ENCODE measurements at regions not wholly inside any gene's neighbourhood (a gene's known extent, or its start where the extent isn't known, plus 50 kb on each side); places are given as distances from the start of the nearest gene placed in this dataset.
"Not testable (repeated sequence)": the region's sequence is repeated elsewhere in the genome, so short reads cannot be mapped to it uniquely, and the experiment has no call there.

DNA sequence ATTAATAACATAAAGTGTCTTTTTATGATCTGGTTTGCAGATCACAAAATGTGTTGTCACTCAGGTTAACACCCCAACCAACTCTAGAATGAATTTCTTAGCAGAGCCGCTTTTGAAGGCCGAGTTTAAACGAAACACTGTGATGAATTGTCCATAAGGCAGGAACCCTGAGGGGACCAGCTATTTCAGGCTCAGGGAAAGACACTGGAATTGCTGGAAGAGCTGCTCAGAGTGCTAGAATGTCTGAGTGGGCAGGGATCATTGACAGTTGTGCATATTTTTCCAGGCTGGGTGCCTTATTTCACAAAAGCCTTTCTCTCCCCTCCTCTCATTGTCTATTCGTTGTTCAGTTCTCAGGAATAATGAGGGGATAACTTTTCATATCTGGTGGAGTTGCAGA is 68.7 kb upstream of the PRKG1 start:
- DNase-seq (ENCODE audit: low read depth): no peak
- no peak overlapping the region for H3K4me3 ChIP-seq (ENCODE audit: low read depth, low read length)
- TF ChIP-seq, protein P1, sequence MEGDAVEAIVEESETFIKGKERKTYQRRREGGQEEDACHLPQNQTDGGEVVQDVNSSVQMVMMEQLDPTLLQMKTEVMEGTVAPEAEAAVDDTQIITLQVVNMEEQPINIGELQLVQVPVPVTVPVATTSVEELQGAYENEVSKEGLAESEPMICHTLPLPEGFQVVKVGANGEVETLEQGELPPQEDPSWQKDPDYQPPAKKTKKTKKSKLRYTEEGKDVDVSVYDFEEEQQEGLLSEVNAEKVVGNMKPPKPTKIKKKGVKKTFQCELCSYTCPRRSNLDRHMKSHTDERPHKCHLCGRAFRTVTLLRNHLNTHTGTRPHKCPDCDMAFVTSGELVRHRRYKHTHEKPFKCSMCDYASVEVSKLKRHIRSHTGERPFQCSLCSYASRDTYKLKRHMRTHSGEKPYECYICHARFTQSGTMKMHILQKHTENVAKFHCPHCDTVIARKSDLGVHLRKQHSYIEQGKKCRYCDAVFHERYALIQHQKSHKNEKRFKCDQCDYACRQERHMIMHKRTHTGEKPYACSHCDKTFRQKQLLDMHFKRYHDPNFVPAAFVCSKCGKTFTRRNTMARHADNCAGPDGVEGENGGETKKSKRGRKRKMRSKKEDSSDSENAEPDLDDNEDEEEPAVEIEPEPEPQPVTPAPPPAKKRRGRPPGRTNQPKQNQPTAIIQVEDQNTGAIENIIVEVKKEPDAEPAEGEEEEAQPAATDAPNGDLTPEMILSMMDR (conservative IDR thresholded peaks at IDR 0.05; ENCODE audit: low read depth, low read length): no peak

DNA sequence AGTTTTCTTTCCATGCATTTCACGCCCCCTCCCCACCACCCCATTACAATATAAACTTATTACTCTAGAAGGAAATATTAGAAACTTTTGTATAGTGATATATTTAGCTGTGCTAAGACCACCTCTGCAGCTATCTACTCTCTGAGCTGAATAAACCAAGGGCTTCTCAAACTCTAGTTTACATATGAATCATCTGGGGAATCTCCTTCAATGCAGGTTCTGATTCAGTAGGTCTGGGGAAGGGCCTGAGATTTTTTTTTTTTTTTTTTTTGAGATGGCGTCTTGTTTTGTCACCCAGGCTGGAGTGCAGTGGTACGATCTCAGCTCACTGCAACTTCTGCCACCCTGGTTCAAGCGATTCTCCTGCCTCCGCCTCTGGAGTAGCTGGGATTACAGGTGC is 67.6 kb upstream of the PRKG1 start:
- H3K4me3 ChIP-seq (ENCODE audit: low read depth, low read length): no peak overlapping the region
- no peak for DNase-seq (ENCODE audit: low read depth)
- TF ChIP-seq, protein P1 (conservative IDR thresholded peaks at IDR 0.05; ENCODE audit: low read depth, low read length): no peak

DNA sequence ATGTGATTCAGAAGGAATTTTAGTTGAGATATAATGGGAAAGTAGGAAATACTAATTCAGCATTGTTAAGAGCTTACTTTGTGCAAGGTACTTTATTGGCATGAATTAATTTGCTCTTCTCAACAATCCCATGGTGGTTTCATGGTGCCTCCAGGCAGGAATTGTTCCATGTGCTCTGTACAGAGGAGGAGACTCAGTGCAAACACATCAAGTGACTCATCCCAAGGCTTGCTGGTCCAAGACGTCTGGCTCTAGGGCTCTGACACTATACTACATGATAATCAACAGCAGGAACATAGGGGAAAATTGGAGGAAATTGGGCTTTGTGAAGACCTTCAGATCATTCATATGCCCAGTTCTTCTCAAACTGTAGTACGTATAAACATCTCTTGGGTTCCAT is 66.5 kb upstream of the PRKG1 start:
- no peak for DNase-seq (ENCODE audit: low read depth)
- TF ChIP-seq, protein P1 (conservative IDR thresholded peaks at IDR 0.05; ENCODE audit: low read depth, low read length): no peak
- no peak overlapping the region for H3K4me3 ChIP-seq (ENCODE audit: low read depth, low read length)

DNA sequence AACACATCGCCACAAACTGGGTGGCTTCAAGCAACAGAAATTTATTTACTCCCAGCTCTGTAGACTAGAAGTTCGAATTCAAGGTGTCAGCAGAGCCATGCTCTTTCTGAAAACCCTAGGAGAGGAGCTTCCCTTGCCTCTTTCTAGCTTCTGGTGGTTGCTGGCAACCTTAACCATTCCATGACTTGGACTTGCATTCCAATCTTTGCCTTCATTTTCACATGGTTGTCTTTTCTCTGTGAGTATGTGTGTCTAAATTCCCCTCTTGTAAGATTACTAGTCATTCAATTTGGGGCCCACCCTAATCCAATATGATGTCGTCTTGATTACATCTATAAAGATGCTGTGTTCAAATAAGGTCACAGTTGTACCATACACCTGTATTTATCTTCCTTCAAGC is 65.9 kb upstream of the PRKG1 start:
- no peak for DNase-seq (ENCODE audit: low read depth)
- TF ChIP-seq, protein P1 (conservative IDR thresholded peaks at IDR 0.05; ENCODE audit: low read depth, low read length): no peak
- no peak overlapping the region for H3K4me3 ChIP-seq (ENCODE audit: low read depth, low read length)

DNA sequence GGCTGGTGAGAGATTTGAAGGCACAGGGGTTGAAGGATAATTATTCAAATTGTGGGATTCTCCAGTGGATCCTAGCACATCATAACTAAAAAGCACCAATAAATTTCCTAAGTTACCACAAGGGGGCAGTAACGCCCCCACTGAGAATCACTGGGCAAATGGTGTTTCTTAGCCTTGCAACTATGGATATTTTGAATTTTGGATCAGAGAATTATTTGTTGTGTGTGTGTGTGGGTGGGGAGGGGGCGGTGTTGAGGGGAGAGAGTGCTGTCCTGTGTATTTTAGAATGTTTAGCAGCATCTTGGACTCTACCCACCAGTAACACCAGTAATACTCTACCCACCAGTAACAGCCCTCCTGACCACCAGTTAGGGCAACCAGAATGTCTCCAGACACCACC is 63.3 kb upstream of the PRKG1 start:
- TF ChIP-seq, protein P1 (conservative IDR thresholded peaks at IDR 0.05; ENCODE audit: low read depth, low read length): peak; percentile 86
- no peak overlapping the region for H3K4me3 ChIP-seq (ENCODE audit: low read depth, low read length)
- DNase-seq (ENCODE audit: low read depth): no peak

DNA sequence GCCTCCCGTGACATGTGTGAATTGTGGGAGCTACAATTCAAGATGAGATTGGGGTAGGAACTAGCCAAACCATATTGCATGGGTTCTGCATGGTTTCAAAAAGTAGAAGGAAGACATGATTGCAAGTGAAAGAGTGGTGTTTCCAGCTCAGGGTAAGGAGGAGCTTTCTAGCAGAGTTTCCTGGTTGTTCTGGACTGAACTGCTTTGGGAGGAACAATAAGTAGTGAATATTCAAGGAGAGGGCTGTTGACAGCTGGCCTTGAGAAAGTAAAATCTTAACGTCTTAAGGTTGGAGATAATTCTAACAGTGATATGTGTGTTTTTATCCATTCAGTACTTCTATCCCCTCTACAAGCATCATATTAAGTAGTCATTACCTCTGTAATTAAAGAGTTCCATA is 62.2 kb upstream of the PRKG1 start:
- no peak for DNase-seq (ENCODE audit: low read depth)
- no peak overlapping the region for H3K4me3 ChIP-seq (ENCODE audit: low read depth, low read length)
- TF ChIP-seq, protein P1 (conservative IDR thresholded peaks at IDR 0.05; ENCODE audit: low read depth, low read length): no peak

DNA sequence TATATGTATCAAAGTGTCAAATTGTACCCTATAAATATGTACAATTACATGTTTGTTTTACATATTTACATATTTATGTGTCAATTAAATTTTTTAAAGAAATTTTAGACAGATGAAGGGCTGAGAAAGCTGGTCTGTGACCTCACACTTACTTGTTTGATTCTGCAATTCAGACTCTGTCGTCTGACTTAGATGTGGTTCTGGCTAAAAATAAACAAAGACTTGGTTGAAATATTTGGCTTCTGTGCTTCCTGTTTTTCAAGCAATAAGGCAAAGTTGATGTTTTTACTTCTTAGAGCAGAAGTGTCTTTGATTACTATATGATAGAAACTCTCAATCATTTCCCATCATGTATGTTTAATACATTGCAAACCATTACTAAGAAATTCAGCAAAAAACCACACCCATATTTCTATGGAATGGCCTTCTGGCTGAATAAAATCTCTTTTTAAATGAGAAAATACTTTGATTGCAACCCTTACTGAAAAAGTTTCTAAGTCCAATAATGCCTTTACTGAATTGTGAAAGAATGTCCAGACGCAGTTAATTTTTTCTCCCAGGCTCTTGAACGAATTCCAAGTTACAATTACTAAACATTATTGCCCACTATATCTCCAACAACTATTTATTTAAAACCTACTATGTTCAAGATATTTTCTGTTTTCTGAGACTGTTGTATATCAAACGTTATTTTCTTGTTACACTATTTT is 59.5 kb upstream of the PRKG1 start:
- no peak overlapping the region for H3K4me3 ChIP-seq (ENCODE audit: low read depth, low read length)
- no peak for DNase-seq (ENCODE audit: low read depth)
- TF ChIP-seq, protein P1 (conservative IDR thresholded peaks at IDR 0.05; ENCODE audit: low read depth, low read length): no peak

DNA sequence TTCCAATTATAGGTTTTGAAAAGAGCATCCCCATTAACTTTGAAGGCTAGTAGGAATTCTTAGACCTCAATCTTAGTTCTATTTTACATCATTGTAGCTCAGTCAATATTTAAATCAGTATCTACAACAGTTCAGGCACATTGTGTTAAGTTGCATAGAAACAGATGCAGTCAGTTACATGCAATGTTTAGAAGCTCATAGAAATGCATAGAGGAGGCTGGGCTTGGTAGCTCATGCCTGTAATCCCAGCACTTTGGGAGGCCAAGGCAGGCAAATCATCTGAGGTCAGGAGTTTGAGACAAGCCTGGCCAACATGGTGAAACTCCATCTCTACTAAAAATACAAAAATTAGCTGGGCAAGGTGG is 58.9 kb upstream of the PRKG1 start:
- H3K4me3 ChIP-seq (ENCODE audit: low read depth, low read length); DNase-seq (ENCODE audit: low read depth): not testable (repeated sequence)
